Adrenal gland (tissue), 9 donors: ENCODE measurements at regions not wholly inside any gene's neighbourhood (a gene's known extent, or its start where the extent isn't known, plus 50 kb on each side); places are given as distances from the start of the nearest gene placed in this dataset.

Experiments
- DNase-seq, 7 donors: peaks; one replicate each; pipeline ENCODE4 v3.0.0-alpha.2; 2019 to 2020
- H3K27ac ChIP-seq, 5 donors: fragments of 200-600 bp; sonication (generic) in 4 of 5; 1 replicate in 3 of 5; 2 replicates in 2 of 5; pipeline versions ENCODE4 v1.5.1 to v1.8.0; 2016 to 2020; ENCODE audit warnings: mild to moderate bottlenecking in 1 of 5
- H3K27me3 ChIP-seq: fragments of 200-600 bp; 2 replicates; pipeline ENCODE4 v1.8.0; 2021
- H3K36me3 ChIP-seq, 2 donors: fragments of 200-600 bp; replicated peaks in 1 of 2; 1 replicate in 1 of 2; 2 replicates in 1 of 2; pipeline versions ENCODE4 v1.5.1 to v1.8.0; 2018 to 2022
- H3K4me1 ChIP-seq, 2 donors: fragments of 200-600 bp; replicated peaks in 1 of 2; 1 replicate in 1 of 2; 2 replicates in 1 of 2; pipeline versions ENCODE4 v1.5.1 to v1.8.0; 2018 to 2021
- H3K4me3 ChIP-seq, 4 donors: fragments of 200-600 bp; sonication (generic) in 3 of 4; one replicate each; pipeline ENCODE4 v1.5.1; 2016 to 2018
- H3K9me3 ChIP-seq, 3 donors: fragments of 200-600 bp; sonication (generic) in 1 of 3; replicated peaks in 1 of 3; 1 replicate in 2 of 3; 2 replicates in 1 of 3; pipeline versions ENCODE4 v1.5.1 to v1.8.0; 2016 to 2021
- CTCF ChIP-seq, 6 experiments: fragments of 450-650 bp in 4 of 6; fragments of 200-600 bp in 2 of 6; sonication (generic) in 1 of 6; IDR thresholded peaks; 1 replicate in 5 of 6; 2 replicates in 1 of 6; pipeline versions ENCODE4 v1.5.1 to v1.8.0; 2016 to 2021; ENCODE audit warnings: antibody characterized with exemption in 6 of 6, mild to moderate bottlenecking in 2 of 6, moderate library complexity in 1 of 6
- POLR2A ChIP-seq, 2 donors: fragments of 450-650 bp; IDR thresholded peaks; one replicate each; pipeline ENCODE4 v1.6.1; 2017; ENCODE audit warnings: antibody characterized with exemption in 2 of 2, mild to moderate bottlenecking in 2 of 2, moderate library complexity in 1 of 2
- WGBS, 4 donors: extraction: QIAGEN DNeasy Blood & Tissue Kit in 2 of 4; methylation state at CpG; one replicate each; pipeline versions ENCODE4 v1.1.5 to v1.1.7; 2013 to 2017; 5-methylcytosine and 5-hydroxymethylcytosine counted together
- intact Hi-C, 2 donors: fragments of 100-400 bp; cut with DNase I; formaldehyde crosslinking; loops; one replicate each; pipeline versions ENCODE4 v1.14.1 to v1.15.0; 2022 to 2023
- donor health status: healthy with polysubstance abuse.
- donor health status: Bipolar disorder and iron deficiency.
- donor health status: DM: yes; HTN: yes; CAD: no.
- donor health status: DM: no; HTN: no; CAD: no.
- donor health status: DM: no; HTN: no; CAD: no.

GRCh38 chr2:43041661-43042360, 184.6 kb downstream of the ZFP36L2 start:
- Histone ChIP-seq H3K27me3 (no peaks in the 10 kb centered on the region), H3K4me3 (no peak overlapping the region), H3K27ac (peak overlapping the region in 2 of 5 donors; percentile 26 to 33), H3K9me3 (no peaks in the 10 kb centered on the region), H3K36me3 (no peaks in the 10 kb centered on the region), H3K4me1 (peaks cover 17 to 30% of the 10 kb centered on the region in 2 donors)
- intact Hi-C loops = no loop called here
- TF ChIP-seq POLR2A (IDR thresholded peaks at IDR 0.05) = no peak
- no peak for TF ChIP-seq CTCF (IDR thresholded peaks at IDR 0.05)
- WGBS, 4 donors = 33 to 58% (median 39%) methylated on average over 6 to 8 of the region's 8 CpGs
- DNase-seq = peak; percentile 75 to 87 (median 81)

- peaks cover 12 to 24% of the 10 kb centered on the region in 2 donors for H3K4me1 ChIP-seq
- intact Hi-C loops = no loop called here
- no peak overlapping the region for H3K4me3 ChIP-seq
- peak overlapping the region in 2 of 5 donors; percentile 26 to 30 for H3K27ac ChIP-seq
- TF ChIP-seq POLR2A (IDR thresholded peaks at IDR 0.05) (no peak), CTCF (IDR thresholded peaks at IDR 0.05) (no peak)
- 83 to 99% (median 94%) methylated on average over 3 to 4 of the region's 4 CpGs for WGBS, 4 donors
- H3K9me3 ChIP-seq = no peaks in the 10 kb centered on the region
- DNase-seq = no peak
- H3K27me3 ChIP-seq = no peaks in the 10 kb centered on the region
- H3K36me3 ChIP-seq = no peaks in the 10 kb centered on the region
Observed at GRCh38 chr2:43041173-43041591, 185.2 kb downstream of the ZFP36L2 start.

GRCh38 chr2:43040084-43040854, 186.1 kb downstream of the ZFP36L2 start:
- H3K4me1 ChIP-seq = peaks cover 10 to 20% of the 10 kb centered on the region in 2 donors
- no peaks in the 10 kb centered on the region for H3K27me3 ChIP-seq
- DNase-seq = no peak
- no peaks in the 10 kb centered on the region for H3K36me3 ChIP-seq
- H3K9me3 ChIP-seq = no peaks in the 10 kb centered on the region
- no peak overlapping the region for H3K4me3 ChIP-seq
- TF ChIP-seq POLR2A (IDR thresholded peaks at IDR 0.05) = no peak
- no peak for TF ChIP-seq CTCF (IDR thresholded peaks at IDR 0.05)
- 82 to 91% (median 85%) methylated on average over 10 of the region's 10 CpGs for WGBS, 4 donors
- intact Hi-C loops = no loop called here
- H3K27ac ChIP-seq = no peak overlapping the region

GRCh38 chr2:43039376-43040080, 186.9 kb downstream of the ZFP36L2 start:
- H3K27ac ChIP-seq = peak overlapping the region in 1 of 5 donors; percentile 51
- 80 to 88% (median 84%) methylated on average over 12 to 21 of the region's 21 CpGs for WGBS, 4 donors
- TF ChIP-seq POLR2A (IDR thresholded peaks at IDR 0.05) = no peak
- no peak for TF ChIP-seq CTCF (IDR thresholded peaks at IDR 0.05)
- intact Hi-C loops = no loop called here
- DNase-seq = no peak
- H3K9me3 ChIP-seq = no peaks in the 10 kb centered on the region
- no peaks in the 10 kb centered on the region for H3K27me3 ChIP-seq
- H3K4me3 ChIP-seq = no peak overlapping the region
- H3K36me3 ChIP-seq = no peaks in the 10 kb centered on the region
- H3K4me1 ChIP-seq = peaks cover 10 to 20% of the 10 kb centered on the region in 2 donors
